ENCODE measurements at regions not wholly inside any gene's neighbourhood (a gene's known extent, or its start where the extent isn't known, plus 50 kb on each side); places are given as distances from the start of the nearest gene placed in this dataset.

- no peak for DNase-seq
Observed at GRCh38 chr2:2399396-2399795, 68.3 kb upstream of the MYT1L start.

GRCh38 chr2:2392332-2392731 lies 61.3 kb upstream of the MYT1L start:
- no peak for DNase-seq

GRCh38 chr2:2389215-2389614 lies 58.1 kb upstream of the MYT1L start:
- DNase-seq, result no peak

Data from NCI-H1417 (cell line).